ENCODE measurements at regions not wholly inside any gene's neighbourhood (a gene's known extent, or its start where the extent isn't known, plus 50 kb on each side); places are given as distances from the start of the nearest gene placed in this dataset.

GRCh38 chr6:132893772-132894490 is 79.6 kb downstream of the RPS12 start:
- H3K4me3 ChIP-seq (ENCODE audit: low read length) = no peak overlapping the region
- no peak for DNase-seq (ENCODE audit: low read depth)
- no peak for TF ChIP-seq CTCF (IDR thresholded peaks at IDR 0.05; ENCODE audit: insufficient read depth, low read depth, low read length, missing control alignments)

DNA sequence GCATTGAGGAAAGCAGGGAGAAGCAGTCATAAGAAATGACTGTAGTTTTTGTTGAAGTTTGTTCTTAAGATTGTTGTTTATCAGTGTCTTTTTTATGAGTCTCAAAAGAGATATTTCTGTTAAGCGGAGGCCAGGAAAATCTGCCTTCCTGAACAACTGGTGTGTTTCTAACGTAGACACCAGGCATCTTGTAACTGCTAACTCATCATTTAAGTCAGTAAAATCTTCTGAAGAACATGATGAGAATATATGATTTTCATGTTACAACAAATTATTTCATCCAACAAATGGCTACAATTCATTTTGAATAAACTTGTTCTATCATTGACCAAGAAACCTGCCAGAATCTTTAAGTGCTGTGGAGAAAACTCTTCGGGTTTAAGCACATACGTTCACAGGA is 84.0 kb downstream of the RPS12 start:
- no peak for DNase-seq (ENCODE audit: low read depth)
- no peak for TF ChIP-seq CTCF (IDR thresholded peaks at IDR 0.05; ENCODE audit: insufficient read depth, low read depth, low read length, missing control alignments)
- H3K4me3 ChIP-seq (ENCODE audit: low read length) = no peak overlapping the region

GRCh38 chr6:132900849-132901248 is 86.5 kb downstream of the RPS12 start:
- no peak overlapping the region for H3K4me3 ChIP-seq (ENCODE audit: low read length)
- TF ChIP-seq CTCF (IDR thresholded peaks at IDR 0.05; ENCODE audit: insufficient read depth, low read depth, low read length, missing control alignments) = no peak
- no peak for DNase-seq (ENCODE audit: low read depth)

GRCh38 chr6:132902901-132903300 is 88.5 kb downstream of the RPS12 start:
- TF ChIP-seq CTCF (IDR thresholded peaks at IDR 0.05; ENCODE audit: insufficient read depth, low read depth, low read length, missing control alignments) = no peak
- no peak overlapping the region for H3K4me3 ChIP-seq (ENCODE audit: low read length)
- DNase-seq (ENCODE audit: low read depth) = no peak

- DNase-seq (ENCODE audit: low read depth) = peak; percentile 46
- H3K4me3 ChIP-seq (ENCODE audit: low read length) = no peak overlapping the region
- no peak for TF ChIP-seq CTCF (IDR thresholded peaks at IDR 0.05; ENCODE audit: insufficient read depth, low read depth, low read length, missing control alignments)
Measured at GRCh38 chr6:132907231-132907630, 92.9 kb downstream of the RPS12 start.

DNA sequence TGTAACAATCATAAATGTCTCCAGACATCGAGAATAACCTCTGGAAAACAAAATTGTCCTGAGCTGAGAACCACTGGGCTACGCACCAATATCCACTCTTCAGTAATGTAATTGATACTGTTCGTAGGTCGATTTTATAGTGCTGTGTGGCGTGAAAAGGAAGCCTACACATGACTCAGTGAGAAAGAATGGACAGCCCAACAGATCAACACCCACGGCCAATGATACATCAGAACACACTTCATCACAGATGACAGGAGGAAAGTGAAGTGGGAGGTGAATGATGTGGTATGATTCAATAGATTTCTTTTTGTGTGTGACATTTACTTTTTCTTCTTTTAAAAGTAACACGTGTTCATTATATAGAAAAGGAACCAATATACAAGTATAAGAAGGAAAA is 93.5 kb downstream of the RPS12 start:
- peak; percentile 79 for DNase-seq (ENCODE audit: low read depth)
- no peak for TF ChIP-seq CTCF (IDR thresholded peaks at IDR 0.05; ENCODE audit: insufficient read depth, low read depth, low read length, missing control alignments)
- no peak overlapping the region for H3K4me3 ChIP-seq (ENCODE audit: low read length)

DNA sequence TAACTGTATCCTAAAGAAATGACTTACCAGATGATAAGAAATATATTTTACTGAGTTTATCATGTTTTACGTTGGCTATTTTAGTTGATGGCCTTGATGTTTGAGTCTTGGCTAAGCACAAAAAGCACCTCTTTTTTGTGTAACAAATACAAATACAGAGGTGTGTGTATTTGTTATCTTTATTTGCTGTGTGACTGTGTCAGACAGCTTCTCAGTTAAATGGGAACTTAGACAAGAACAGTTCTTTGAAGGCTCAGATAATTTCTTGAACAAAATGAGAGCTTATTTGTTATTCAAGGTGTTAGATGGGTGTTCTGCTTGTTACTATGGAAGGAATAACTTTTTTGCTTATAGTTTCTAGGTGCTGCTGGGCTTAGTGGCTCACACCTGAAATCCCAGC is 95.4 kb downstream of the RPS12 start:
- H3K4me3 ChIP-seq (ENCODE audit: low read length) = no peak overlapping the region
- TF ChIP-seq CTCF (IDR thresholded peaks at IDR 0.05; ENCODE audit: insufficient read depth, low read depth, low read length, missing control alignments) = no peak
- DNase-seq (ENCODE audit: low read depth) = no peak

All from epithelial cell of esophagus (primary cell).